SU-DHL-6 (cell line): ENCODE measurements at regions not wholly inside any gene's neighbourhood (a gene's known extent, or its start where the extent isn't known, plus 50 kb on each side); places are given as distances from the start of the nearest gene placed in this dataset.

ENCODE experiments used
- CTCF ChIP-seq: fragments of 200-600 bp; sonication (generic); IDR thresholded peaks from one replicate; pipeline ENCODE4 v1.5.1; 2017; ENCODE audit warnings: antibody characterized with exemption, mild to moderate bottlenecking, low read length, moderate library complexity; ENCODE audit not compliant: insufficient read depth, poor library complexity, severe bottlenecking
- EZH2phosphoT487 ChIP-seq: fragments of 200-600 bp; sonication (generic), shearing (Covaris generic); conservative IDR thresholded peaks from 2 replicates; pipeline ENCODE4 v1.6.1; 2018; ENCODE audit warnings: mild to moderate bottlenecking, antibody characterized with exemption, low read length, moderate library complexity, mixed read lengths

- no peak for TF ChIP-seq CTCF
- TF ChIP-seq EZH2phosphoT487 = no peak
Measured at GRCh38 chr5:98635656-98636055, 137.8 kb upstream of the RGMB start.
